H9 (cell line): ENCODE measurements at regions not wholly inside any gene's neighbourhood (a gene's known extent, or its start where the extent isn't known, plus 50 kb on each side); places are given as distances from the start of the nearest gene placed in this dataset.

ENCODE experiments used
- DNase-seq: peaks from one replicate; pipeline ENCODE4 v3.0.0-alpha.2; 2017
- H2AFZ ChIP-seq: one replicate; pipeline ENCODE4 v1.6.1; 2013; ENCODE audit warnings: mild to moderate bottlenecking, low read length, control low read depth, moderate library complexity
- H2AK5ac ChIP-seq: 2 replicates; pipeline ENCODE4 v1.6.1; 2013; ENCODE audit warnings: low read length, control low read depth, mixed read lengths; ENCODE audit not compliant: insufficient read length
- H2BK120ac ChIP-seq: one replicate; pipeline ENCODE4 v1.6.1; 2013; ENCODE audit warnings: low read depth, mild to moderate bottlenecking, low read length, control low read depth, inconsistent platforms; ENCODE audit not compliant: poor library complexity, severe bottlenecking
- H2BK12ac ChIP-seq: 2 replicates; pipeline ENCODE4 v1.6.1; 2013; ENCODE audit warnings: low read length, control low read depth, mixed read lengths, low read depth; ENCODE audit not compliant: insufficient read length
- H2BK15ac ChIP-seq: 2 replicates; pipeline ENCODE4 v1.6.1; 2013; ENCODE audit warnings: low read depth, low read length, control low read depth
- H2BK20ac ChIP-seq: one replicate; pipeline ENCODE4 v1.6.1; 2013; ENCODE audit warnings: low read depth, mild to moderate bottlenecking, low read length, control low read depth, inconsistent platforms; ENCODE audit not compliant: poor library complexity, severe bottlenecking
- H2BK5ac ChIP-seq: 2 replicates; pipeline ENCODE4 v1.6.1; 2013; ENCODE audit warnings: low read length, control low read depth, mixed read lengths; ENCODE audit not compliant: insufficient read length
- H3K14ac ChIP-seq: 2 replicates; pipeline ENCODE4 v1.6.1; 2013; ENCODE audit warnings: low read length, control low read depth; ENCODE audit not compliant: insufficient read depth
- H3K18ac ChIP-seq: 2 replicates; pipeline ENCODE4 v1.6.1; 2013; ENCODE audit warnings: low read depth, mild to moderate bottlenecking, mixed read lengths, low read length, control low read depth; ENCODE audit not compliant: insufficient read length
- H3K23ac ChIP-seq: 2 replicates; pipeline ENCODE4 v1.6.1; 2013; ENCODE audit warnings: low read length, control low read depth, mixed read lengths, low read depth; ENCODE audit not compliant: insufficient read length
- H3K23me2 ChIP-seq: 2 replicates; pipeline ENCODE4 v1.6.1; 2013; ENCODE audit warnings: low read depth, mild to moderate bottlenecking, mixed read lengths, low read length, control low read depth; ENCODE audit not compliant: insufficient read length, poor library complexity, severe bottlenecking
- H3K27ac ChIP-seq: 2 replicates; pipeline ENCODE4 v1.5.1; 2013; ENCODE audit warnings: low read length, control low read depth, mixed read lengths, low read depth; ENCODE audit not compliant: insufficient read length
- H3K27me3 ChIP-seq: 2 replicates; pipeline ENCODE4 v1.6.1; 2013; ENCODE audit warnings: low read length, control low read depth, inconsistent platforms; ENCODE audit not compliant: insufficient read depth
- H3K4ac ChIP-seq: 2 replicates; pipeline ENCODE4 v1.6.1; 2013; ENCODE audit warnings: low read depth, mild to moderate bottlenecking, control low read depth, inconsistent platforms, low read length, moderate library complexity
- H3K4me1 ChIP-seq: 2 replicates; pipeline ENCODE4 v1.6.1; 2013; ENCODE audit warnings: low read length, control low read depth, inconsistent platforms; ENCODE audit not compliant: insufficient read depth
- H3K4me2 ChIP-seq: 2 replicates; pipeline ENCODE4 v1.6.1; 2013; ENCODE audit warnings: low read length, control low read depth, mixed read lengths; ENCODE audit not compliant: insufficient read length, insufficient read depth
- H3K56ac ChIP-seq: 2 replicates; pipeline ENCODE4 v1.6.1; 2013; ENCODE audit warnings: low read depth, mild to moderate bottlenecking, mixed read lengths, low read length, control low read depth; ENCODE audit not compliant: insufficient read length
- H3K79me1 ChIP-seq: 2 replicates; pipeline ENCODE4 v1.6.1; 2013; ENCODE audit warnings: low read depth, mild to moderate bottlenecking, moderate library complexity, low read length, control low read depth, inconsistent platforms; ENCODE audit not compliant: insufficient read depth, poor library complexity, severe bottlenecking
- H3K79me2 ChIP-seq: 2 replicates; pipeline ENCODE4 v1.6.1; 2013; ENCODE audit warnings: low read length, control low read depth, inconsistent platforms; ENCODE audit not compliant: insufficient read depth
- H3K9ac ChIP-seq: 2 replicates; pipeline ENCODE4 v1.6.1; 2013; ENCODE audit warnings: low read length, control low read depth, mixed read lengths; ENCODE audit not compliant: insufficient read length; ENCODE audit errors: extremely low read depth
- H3K9me3 ChIP-seq: one replicate; pipeline ENCODE4 v1.6.1; 2013; ENCODE audit warnings: low read depth, low read length, inconsistent platforms; ENCODE audit not compliant: control insufficient read depth
- H3T11ph ChIP-seq: one replicate; pipeline ENCODE4 v1.6.1; 2013; ENCODE audit warnings: mild to moderate bottlenecking, low read length, control low read depth, inconsistent platforms
- H4K20me1 ChIP-seq: one replicate; pipeline ENCODE4 v1.6.1; 2013; ENCODE audit not compliant: control insufficient read depth, insufficient read length, insufficient read depth
- H4K5ac ChIP-seq: 2 replicates; pipeline ENCODE4 v1.6.1; 2013; ENCODE audit warnings: low read depth, mild to moderate bottlenecking, mixed read lengths, low read length, control low read depth; ENCODE audit not compliant: insufficient read length
- H4K8ac ChIP-seq: replicated peaks from 2 replicates; pipeline ENCODE4 v1.6.1; 2013; ENCODE audit warnings: low read length, control low read depth, mixed read lengths, low read depth; ENCODE audit not compliant: insufficient read length
- H4K91ac ChIP-seq: 2 replicates; pipeline ENCODE4 v1.6.1; 2013; ENCODE audit warnings: low read depth, mild to moderate bottlenecking, moderate library complexity, mixed read lengths, low read length, control low read depth; ENCODE audit not compliant: insufficient read length
- H3K27ac Mint-ChIP-seq, 3 experiments: 2 replicates in 2 of 3; 3 replicates in 1 of 3; pipeline ENCODE4 v1.8.0; 2020 to 2021; ENCODE audit warnings: mixed read lengths in 3 of 3, mild to moderate bottlenecking in 1 of 3, moderate library complexity in 1 of 3
- H3K27me3 Mint-ChIP-seq: 2 replicates; pipeline ENCODE4 v1.8.0; 2021; ENCODE audit warnings: low read depth, mild to moderate bottlenecking, moderate library complexity, mixed read lengths
- H3K36me3 Mint-ChIP-seq, 3 experiments: 2 replicates in 2 of 3; 3 replicates in 1 of 3; pipeline ENCODE4 v1.8.0; 2020 to 2021; ENCODE audit warnings: low read depth in 3 of 3, mixed read lengths in 3 of 3; ENCODE audit not compliant: insufficient read depth in 1 of 3
- H3K4me1 Mint-ChIP-seq, 2 experiments: 2 replicates each; pipeline ENCODE4 v1.8.0; 2020; ENCODE audit warnings: mixed read lengths in 2 of 2
- H3K4me3 Mint-ChIP-seq, 2 experiments: 2 replicates in 1 of 2; 3 replicates in 1 of 2; pipeline ENCODE4 v1.8.0; 2020 to 2021; ENCODE audit warnings: mild to moderate bottlenecking in 2 of 2, mixed read lengths in 2 of 2, moderate library complexity in 1 of 2
- H3K9me3 Mint-ChIP-seq, 2 experiments: 2 replicates in 1 of 2; 3 replicates in 1 of 2; pipeline ENCODE4 v1.8.0; 2020; ENCODE audit warnings: mild to moderate bottlenecking in 2 of 2, mixed read lengths in 2 of 2, moderate library complexity in 1 of 2
- WGBS: extraction: QIAGEN DNeasy Blood & Tissue Kit; methylation state at CpG from one replicate; pipeline ENCODE4 v1.1.7; 2013; ENCODE audit warnings: missing lambda C conversion rate, low lambda C conversion rate, mixed read lengths; ENCODE audit not compliant: insufficient read length; ENCODE audit errors: extremely low coverage; 5-methylcytosine and 5-hydroxymethylcytosine counted together
- TF ChIP-seq, protein P1 (sequence below): fragments of 200-600 bp; sonication (generic); conservative IDR thresholded peaks from 3 replicates; pipeline ENCODE4 v1.8.0; 2021; ENCODE audit warnings: antibody characterized with exemption, mild to moderate bottlenecking

- Histone ChIP-seq H3K79me1 (no peaks in the 10 kb centered on the region), H3K23ac (no peak overlapping the region), H3K27ac (no peak overlapping the region), H2AFZ (no peak overlapping the region), H2BK5ac (no peak overlapping the region), H3K18ac (no peak overlapping the region), H2BK20ac (no peak overlapping the region), H2BK12ac (no peak overlapping the region), H2BK120ac (no peak overlapping the region), H4K20me1 (no peaks in the 10 kb centered on the region), H3T11ph (no peak overlapping the region), H4K5ac (no peak overlapping the region), H3K4me2 (no peak overlapping the region), H3K9ac (no peak overlapping the region), H3K56ac (no peak overlapping the region), H3K23me2 (no peaks in the 10 kb centered on the region), H2AK5ac (no peak overlapping the region), H3K4ac (no peak overlapping the region), H3K79me2 (no peaks in the 10 kb centered on the region), H2BK15ac (no peak overlapping the region), H3K14ac (no peak overlapping the region), H4K91ac (no peak overlapping the region), H3K27me3 (no peaks in the 10 kb centered on the region), H3K9me3 (no peaks in the 10 kb centered on the region), H4K8ac (no peak overlapping the region), H3K4me1 (peaks cover 3% of the 10 kb centered on the region; the same call in 1 of the 2 replicates)
- WGBS, result no CpG with 5 or more reads among the region's 1 CpG
- no peak for DNase-seq
- H3K36me3 Mint-ChIP-seq, result no peaks in the 10 kb centered on the region
- H3K4me1 Mint-ChIP-seq, result peaks cover 24 to 26% of the 10 kb centered on the region in 2 experiments
- no peaks in the 10 kb centered on the region for H3K9me3 Mint-ChIP-seq
- no peaks in the 10 kb centered on the region; the same call in 1 of the 2 replicates for H3K27me3 Mint-ChIP-seq
- H3K27ac Mint-ChIP-seq, result no peak overlapping the region
- no peak overlapping the region for H3K4me3 Mint-ChIP-seq
- TF ChIP-seq, protein P1, sequence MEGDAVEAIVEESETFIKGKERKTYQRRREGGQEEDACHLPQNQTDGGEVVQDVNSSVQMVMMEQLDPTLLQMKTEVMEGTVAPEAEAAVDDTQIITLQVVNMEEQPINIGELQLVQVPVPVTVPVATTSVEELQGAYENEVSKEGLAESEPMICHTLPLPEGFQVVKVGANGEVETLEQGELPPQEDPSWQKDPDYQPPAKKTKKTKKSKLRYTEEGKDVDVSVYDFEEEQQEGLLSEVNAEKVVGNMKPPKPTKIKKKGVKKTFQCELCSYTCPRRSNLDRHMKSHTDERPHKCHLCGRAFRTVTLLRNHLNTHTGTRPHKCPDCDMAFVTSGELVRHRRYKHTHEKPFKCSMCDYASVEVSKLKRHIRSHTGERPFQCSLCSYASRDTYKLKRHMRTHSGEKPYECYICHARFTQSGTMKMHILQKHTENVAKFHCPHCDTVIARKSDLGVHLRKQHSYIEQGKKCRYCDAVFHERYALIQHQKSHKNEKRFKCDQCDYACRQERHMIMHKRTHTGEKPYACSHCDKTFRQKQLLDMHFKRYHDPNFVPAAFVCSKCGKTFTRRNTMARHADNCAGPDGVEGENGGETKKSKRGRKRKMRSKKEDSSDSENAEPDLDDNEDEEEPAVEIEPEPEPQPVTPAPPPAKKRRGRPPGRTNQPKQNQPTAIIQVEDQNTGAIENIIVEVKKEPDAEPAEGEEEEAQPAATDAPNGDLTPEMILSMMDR, result no peak
Observed at GRCh38 chr6:140108167-140108566, 733.7 kb upstream of the CITED2 start.
